Gastrocnemius medialis (tissue), 4 donors: ENCODE measurements at regions not wholly inside any gene's neighbourhood (a gene's known extent, or its start where the extent isn't known, plus 50 kb on each side); places are given as distances from the start of the nearest gene placed in this dataset.

Experiments used
- POLR2A ChIP-seq, 2 donors: fragments of 450-650 bp; IDR thresholded peaks; one replicate each; pipeline ENCODE4 v1.6.1; 2017; ENCODE audit warnings: antibody characterized with exemption in 2 of 2, mild to moderate bottlenecking in 2 of 2, moderate library complexity in 2 of 2
- TF ChIP-seq, protein P1 (sequence below), 5 experiments: fragments of 450-650 bp in 3 of 5; fragments of 200-600 bp in 2 of 5; sonication (generic) in 2 of 5; IDR thresholded peaks in 4 of 5; conservative IDR thresholded peaks in 1 of 5; 1 replicate in 4 of 5; 2 replicates in 1 of 5; pipeline ENCODE4 v1.5.1; 2016 to 2019; ENCODE audit warnings: antibody characterized with exemption in 5 of 5, mild to moderate bottlenecking in 3 of 5, moderate library complexity in 3 of 5

DNA sequence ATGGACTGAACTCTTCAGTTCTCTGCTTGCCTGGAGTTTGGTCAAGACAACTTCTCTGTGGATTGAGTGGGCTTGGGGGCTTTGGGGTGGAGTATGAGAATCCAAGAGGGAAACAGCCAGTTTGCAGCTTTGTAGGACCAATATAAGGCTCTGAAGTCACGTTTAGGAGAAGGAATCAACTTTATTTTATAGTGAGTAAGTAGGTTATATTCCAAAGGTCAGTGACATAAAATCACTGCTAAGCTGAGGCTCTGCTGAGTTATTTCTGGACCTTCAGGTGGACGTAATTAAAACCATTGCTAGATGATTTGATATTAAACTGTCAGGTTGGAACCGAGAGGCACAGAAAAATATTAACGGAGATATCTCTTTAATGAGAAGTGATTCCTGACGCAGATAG lies 514.4 kb downstream of the DMAC1 start:
- TF ChIP-seq, protein P1, sequence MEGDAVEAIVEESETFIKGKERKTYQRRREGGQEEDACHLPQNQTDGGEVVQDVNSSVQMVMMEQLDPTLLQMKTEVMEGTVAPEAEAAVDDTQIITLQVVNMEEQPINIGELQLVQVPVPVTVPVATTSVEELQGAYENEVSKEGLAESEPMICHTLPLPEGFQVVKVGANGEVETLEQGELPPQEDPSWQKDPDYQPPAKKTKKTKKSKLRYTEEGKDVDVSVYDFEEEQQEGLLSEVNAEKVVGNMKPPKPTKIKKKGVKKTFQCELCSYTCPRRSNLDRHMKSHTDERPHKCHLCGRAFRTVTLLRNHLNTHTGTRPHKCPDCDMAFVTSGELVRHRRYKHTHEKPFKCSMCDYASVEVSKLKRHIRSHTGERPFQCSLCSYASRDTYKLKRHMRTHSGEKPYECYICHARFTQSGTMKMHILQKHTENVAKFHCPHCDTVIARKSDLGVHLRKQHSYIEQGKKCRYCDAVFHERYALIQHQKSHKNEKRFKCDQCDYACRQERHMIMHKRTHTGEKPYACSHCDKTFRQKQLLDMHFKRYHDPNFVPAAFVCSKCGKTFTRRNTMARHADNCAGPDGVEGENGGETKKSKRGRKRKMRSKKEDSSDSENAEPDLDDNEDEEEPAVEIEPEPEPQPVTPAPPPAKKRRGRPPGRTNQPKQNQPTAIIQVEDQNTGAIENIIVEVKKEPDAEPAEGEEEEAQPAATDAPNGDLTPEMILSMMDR (IDR thresholded peaks at IDR 0.05 in 4 of 5, conservative IDR thresholded peaks at IDR 0.05 in 1 of 5) = no peak
- no peak for TF ChIP-seq POLR2A (IDR thresholded peaks at IDR 0.05)
